NCI-H1417 (cell line): ENCODE measurements at regions not wholly inside any gene's neighbourhood (a gene's known extent, or its start where the extent isn't known, plus 50 kb on each side); places are given as distances from the start of the nearest gene placed in this dataset.
"Not testable (repeated sequence)": the region's sequence is repeated elsewhere in the genome, so short reads cannot be mapped to it uniquely, and the experiment has no call there.

Source experiments
- DNase-seq, 3 experiments: peaks; one replicate each; lab custom pipeline; 2025; lab: John Stamatoyannopoulos, UW

- DNase-seq = not testable (repeated sequence)
These were observed 141.4 kb downstream of the SPRY1 start for GRCh38 chr4:123537906-123538402.

GRCh38 chr4:123545667-123546572 is 149.3 kb downstream of the SPRY1 start:
- peak in 2 of 3 experiments; percentile 7 to 25 for DNase-seq

GRCh38 chr4:123546573-123547060 is 150.0 kb downstream of the SPRY1 start:
- no peak for DNase-seq

- DNase-seq = peak in 1 of 3 experiments; percentile 82
These were observed 150.9 kb downstream of the SPRY1 start for GRCh38 chr4:123547216-123548165.

GRCh38 chr4:123553279-123553678 is 156.7 kb downstream of the SPRY1 start:
- no peak for DNase-seq

GRCh38 chr4:123553733-123554637 is 157.4 kb downstream of the SPRY1 start:
- DNase-seq = no peak

GRCh38 chr4:123554801-123555232 is 158.2 kb downstream of the SPRY1 start:
- no peak for DNase-seq

GRCh38 chr4:123555233-123555806 is 158.7 kb downstream of the SPRY1 start:
- DNase-seq = peak in 2 of 3 experiments; percentile 3 to 14

GRCh38 chr4:123555807-123556273 is 159.2 kb downstream of the SPRY1 start:
- no peak for DNase-seq

- no peak for DNase-seq
These were observed 159.9 kb downstream of the SPRY1 start for GRCh38 chr4:123556526-123556925.

GRCh38 chr4:123557857-123558536 is 161.4 kb downstream of the SPRY1 start:
- no peak for DNase-seq

GRCh38 chr4:123558865-123559264 is 162.3 kb downstream of the SPRY1 start:
- no peak for DNase-seq

- no peak for DNase-seq
These were observed 163.6 kb downstream of the SPRY1 start for GRCh38 chr4:123559955-123560871.

- no peak for DNase-seq
These were observed 164.9 kb downstream of the SPRY1 start for GRCh38 chr4:123561525-123561924.

GRCh38 chr4:123562994-123563750 is 166.6 kb downstream of the SPRY1 start:
- no peak for DNase-seq

- peak; percentile 40 to 78 (median 50) for DNase-seq
These were observed 168.3 kb downstream of the SPRY1 start for GRCh38 chr4:123564758-123565346.

GRCh38 chr4:123568936-123569335 is 172.3 kb downstream of the SPRY1 start:
- DNase-seq = no peak

GRCh38 chr4:123569541-123569940 is 172.9 kb downstream of the SPRY1 start:
- no peak for DNase-seq
